HG03442 (cell line): ENCODE measurements at regions not wholly inside any gene's neighbourhood (a gene's known extent, or its start where the extent isn't known, plus 50 kb on each side); places are given as distances from the start of the nearest gene placed in this dataset.

Experiments used
- ATAC-seq: cut with Tn5 transposase; IDR thresholded peaks from one replicate; pipeline ENCODE4 v1.9.1; 2021; ENCODE audit warnings: mild to moderate bottlenecking, moderate library complexity; ENCODE audit not compliant: unreplicated experiment

DNA sequence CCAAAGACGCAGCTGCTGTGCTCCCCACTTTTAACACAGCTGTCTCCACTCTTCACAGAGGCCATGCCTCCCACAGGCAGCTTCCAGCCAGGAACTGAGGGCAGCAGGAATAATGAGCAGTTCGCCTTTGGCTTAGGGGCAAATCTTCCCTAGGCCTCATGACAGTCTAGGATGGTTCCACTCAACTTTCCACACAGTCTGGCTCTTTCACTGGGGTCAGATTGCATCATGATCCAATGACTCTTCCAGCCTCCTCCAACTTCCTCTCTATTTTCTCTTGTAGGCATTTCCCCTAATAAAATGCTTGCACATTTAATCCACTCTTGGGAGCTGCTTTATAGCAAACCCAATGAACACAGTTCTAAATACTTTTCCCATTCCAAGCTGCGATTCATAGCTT, 271.6 kb upstream of the ATP2B1 start:
- no peak for ATAC-seq

- no peak for ATAC-seq
These were observed 268.9 kb upstream of the ATP2B1 start for GRCh38 chr12:89977405-89978085.

DNA sequence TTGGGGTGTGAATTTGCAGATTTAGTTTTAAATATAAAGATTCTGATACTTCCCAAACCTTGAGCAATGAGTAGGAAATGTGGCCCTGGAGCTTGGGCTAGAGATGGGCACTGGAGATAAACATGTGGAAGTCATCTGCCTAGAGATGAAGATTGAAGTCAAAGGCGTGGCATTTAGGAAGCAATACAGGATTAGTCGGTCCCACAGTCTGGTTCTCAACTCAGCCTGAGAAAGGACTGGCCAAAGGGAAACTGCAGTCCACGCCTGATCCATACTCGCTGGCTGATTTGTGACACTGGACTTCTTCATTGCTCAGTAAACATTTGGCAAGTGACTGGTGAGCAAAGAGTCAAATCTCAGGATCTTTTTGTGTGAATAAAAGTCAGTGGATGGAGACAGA, 268.2 kb upstream of the ATP2B1 start:
- ATAC-seq = no peak

- no peak for ATAC-seq
These were observed 266.9 kb upstream of the ATP2B1 start for GRCh38 chr12:89975574-89975973.

DNA sequence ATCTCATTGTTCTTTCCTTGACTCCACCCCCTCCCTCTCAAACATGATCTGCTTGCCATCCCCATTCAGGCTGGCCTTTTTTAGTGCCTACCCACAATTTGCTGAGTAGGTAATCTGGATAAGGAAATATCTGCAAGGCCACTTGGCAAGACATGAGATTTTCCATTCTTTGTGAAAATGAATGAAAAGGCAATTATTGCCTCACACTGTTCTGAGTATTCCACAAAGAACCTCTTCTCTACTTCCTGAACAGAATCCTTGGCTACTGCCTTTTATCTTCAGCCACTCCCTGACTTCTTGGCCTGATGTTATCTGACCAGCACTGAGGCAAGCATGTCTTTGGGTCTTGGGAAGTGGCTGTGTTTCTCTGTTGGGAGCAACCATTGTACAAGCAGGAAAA, 263.2 kb upstream of the ATP2B1 start:
- no peak for ATAC-seq

DNA sequence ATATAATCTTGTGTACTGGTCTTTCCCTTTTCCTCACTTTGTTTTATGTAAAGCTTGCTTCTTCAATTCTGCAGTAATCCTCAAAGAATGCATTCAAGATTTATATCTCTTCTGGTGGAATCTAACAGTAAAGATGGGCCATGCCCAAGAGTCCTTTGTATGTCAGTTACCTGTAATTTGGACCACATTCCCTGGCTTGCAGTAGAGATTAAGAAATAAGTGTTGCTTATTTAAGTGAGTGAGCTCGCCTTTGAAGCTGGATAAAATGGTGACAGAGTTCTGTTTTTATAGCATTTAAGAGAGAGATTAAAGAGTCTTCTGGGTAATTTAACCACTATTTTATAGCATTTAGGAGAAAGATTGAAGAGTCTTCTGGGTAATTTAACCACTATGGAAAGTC, 262.1 kb upstream of the ATP2B1 start:
- ATAC-seq = no peak

DNA sequence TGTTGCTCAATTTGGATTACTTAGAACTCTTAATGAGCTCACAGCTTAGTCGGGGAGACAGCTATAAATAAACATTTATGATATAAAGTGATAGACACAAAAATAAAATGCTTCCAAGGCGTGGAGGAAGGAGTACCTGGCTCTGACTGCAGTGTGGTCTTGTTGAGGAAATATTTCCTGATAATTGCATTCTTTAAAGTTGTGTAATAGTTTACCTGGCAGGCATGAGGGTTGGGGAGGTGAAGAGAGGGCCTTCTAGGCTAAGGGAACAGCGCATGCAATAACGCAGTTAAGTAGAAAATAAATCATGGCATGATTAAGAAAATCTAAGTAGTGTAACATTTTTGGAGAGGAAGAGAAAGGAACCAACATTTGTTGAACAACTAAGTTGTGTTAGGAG, 260.5 kb upstream of the ATP2B1 start:
- ATAC-seq = no peak

DNA sequence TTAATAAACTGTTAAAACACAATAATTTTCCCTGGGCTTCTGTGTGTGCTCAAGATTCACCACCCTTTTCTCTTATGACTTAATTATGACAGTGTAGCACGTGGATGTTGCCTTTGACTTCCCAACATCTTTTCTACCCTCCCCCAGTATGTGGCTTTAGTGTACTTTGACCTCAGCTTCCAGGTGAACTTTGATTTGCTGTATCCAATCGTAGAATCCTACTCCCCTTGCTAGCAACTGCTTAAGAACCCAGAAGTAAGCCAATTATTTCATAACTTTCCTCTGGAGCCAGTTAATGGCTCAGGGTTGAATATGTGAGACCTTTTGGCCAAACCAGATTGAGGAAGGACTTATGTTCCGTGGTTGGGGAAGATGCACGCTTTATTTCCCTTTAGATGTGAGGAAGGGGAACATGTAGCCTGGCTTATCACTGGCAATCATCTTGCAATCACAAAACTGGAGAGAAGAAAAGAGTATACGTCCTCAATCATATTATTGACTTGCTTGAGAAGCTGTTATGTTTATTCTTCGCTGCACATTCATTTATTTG, 259.6 kb upstream of the ATP2B1 start:
- no peak for ATAC-seq

DNA sequence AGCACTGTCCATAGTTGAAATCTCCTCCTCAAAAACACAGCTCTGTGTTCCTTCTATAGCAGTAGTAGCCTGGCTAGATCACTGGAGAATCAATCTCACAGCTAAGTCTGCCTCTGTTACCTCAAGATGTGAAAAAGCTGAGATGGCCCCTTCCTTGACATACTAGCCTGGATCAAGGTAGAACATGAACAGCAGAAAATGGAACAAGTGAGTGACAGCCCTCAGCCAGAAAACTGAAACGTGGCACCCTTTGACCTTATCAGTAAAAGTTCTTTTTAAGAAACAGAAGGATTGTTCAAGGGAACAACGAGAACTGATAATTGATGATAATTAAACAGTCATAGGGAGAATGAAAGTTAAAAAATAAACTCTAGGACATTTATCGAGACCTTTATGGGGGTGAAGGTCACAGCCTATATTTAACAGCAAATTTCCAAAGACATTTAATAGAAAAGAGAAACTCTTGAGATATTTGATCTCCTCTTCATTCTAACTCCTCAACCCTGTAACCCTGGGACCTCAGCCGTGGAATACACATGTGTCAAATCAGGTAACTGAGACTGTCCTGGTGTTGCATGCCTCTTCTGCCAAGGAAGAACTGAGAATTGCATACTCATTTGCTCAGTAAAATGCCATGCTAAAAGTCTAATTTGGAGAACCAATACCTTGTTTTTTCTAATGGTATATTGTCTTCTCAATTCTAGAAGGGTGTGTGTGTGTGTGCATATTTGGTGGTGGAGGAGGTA, 258.0 kb upstream of the ATP2B1 start:
- ATAC-seq = no peak

DNA sequence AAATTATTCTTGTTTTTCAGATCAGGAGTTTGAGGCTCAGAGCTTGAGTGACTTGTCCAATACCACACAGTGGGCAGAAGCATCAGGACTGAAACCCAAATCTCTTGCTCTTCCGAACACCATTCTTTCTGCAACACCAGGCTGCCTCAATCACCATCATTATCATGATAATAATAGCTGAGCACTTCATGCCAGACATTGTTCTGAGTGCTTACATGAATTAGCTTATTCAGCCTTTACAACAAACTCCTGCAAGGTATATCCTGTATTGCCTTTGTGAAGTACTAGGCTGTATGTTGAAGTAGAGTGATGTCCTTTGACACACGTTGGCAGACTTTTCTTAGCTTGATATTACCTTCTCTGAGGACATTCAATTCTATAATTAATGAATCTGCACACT, 257.4 kb upstream of the ATP2B1 start:
- ATAC-seq = no peak

- no peak for ATAC-seq
These were observed 254.0 kb upstream of the ATP2B1 start for GRCh38 chr12:89962648-89963047.

- no peak for ATAC-seq
These were observed 252.2 kb upstream of the ATP2B1 start for GRCh38 chr12:89960607-89961394.

DNA sequence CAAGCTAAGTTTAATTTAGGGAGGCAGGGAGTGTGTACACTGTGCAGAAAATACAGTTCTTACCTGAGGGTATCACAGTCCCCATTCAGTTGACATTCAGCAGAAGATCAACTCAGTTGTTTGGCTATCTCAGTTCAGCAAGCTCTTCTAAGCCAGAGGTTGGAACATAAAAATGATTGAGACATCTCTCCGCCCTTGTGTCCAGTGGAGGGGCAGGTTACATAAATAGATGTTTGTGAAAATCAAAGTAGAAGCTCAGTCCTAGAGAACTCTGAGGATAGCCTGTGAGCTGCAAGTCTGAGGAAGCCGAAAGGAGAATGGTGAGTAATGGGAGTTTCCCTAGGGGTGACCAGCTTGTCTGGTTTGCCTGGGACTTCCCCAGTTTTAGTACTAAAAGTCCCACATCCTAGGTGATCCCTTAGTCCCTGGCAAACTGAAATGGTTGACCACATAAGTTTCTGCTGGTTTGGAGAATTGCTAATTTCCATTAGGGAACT, 251.4 kb upstream of the ATP2B1 start:
- peak; percentile 97 for ATAC-seq

GRCh38 chr12:89959179-89959578, 250.5 kb upstream of the ATP2B1 start:
- ATAC-seq = no peak

DNA sequence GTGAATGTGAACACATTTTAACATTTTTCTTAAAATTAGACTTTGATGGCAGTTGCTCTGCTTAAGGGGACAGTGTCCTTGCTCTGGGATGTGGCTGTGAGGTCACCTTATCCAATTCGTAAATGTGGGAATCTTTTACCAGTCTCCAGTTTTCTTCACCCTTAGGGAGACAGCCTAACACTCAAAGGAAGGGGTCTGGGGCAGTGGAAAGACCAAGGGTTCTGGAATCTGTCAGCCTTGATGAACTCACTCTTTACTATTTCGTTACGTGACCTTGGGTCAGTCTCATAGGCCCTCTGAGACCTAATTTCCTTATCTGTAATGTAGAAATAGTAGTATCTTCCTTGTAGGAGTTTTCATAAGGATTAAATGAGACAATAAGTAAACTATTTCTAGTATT, 245.6 kb upstream of the ATP2B1 start:
- no peak for ATAC-seq

GRCh38 chr12:89951694-89952060, 243.0 kb upstream of the ATP2B1 start:
- no peak for ATAC-seq

DNA sequence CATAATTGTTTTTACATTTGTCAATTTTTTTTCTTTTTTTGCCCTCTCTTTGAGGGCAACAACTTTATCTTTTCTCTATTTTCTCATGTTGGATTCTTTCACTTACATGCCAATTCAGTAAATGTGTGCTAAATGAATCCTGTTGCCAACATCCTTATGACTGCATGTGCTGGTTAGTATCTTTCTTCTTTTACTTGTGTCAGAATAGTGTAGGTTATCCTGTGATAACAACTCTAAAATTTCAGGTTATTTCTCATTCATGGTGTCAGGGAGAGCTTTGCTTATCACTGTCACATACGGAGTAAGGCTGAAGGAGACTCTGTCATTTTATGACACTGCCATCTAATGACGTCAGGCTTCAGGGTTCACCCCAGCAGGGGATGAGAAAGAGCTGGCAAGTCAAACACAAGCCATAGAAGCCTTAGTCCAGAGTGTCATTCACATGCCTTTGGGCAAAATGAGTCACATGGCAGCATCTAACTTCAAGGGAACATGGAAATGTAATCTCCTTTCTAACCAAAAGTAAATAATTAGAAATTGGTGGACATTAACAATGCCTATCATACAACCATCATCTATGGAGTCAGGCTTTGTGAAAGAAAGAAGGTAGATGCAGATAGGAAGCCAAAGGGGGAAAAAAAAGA, 242.5 kb upstream of the ATP2B1 start:
- no peak for ATAC-seq

DNA sequence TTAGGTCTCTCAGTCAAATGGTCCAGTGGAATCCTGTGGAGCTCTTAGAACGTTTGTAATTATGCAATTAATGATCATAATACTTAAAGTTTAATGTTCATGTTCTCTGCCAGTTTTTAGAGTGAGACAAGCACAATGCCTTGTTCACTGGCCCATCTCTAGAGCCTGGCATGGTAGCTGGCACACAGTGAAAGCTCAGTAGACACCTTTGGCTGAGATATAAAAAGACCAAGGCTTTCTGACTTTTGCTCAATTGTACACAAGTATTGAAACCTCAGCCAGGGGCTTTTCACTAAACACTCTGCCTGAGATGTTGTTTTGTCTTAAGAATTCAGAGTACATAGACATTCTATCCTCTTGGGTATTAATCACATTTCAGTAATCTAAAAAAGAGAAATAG, 241.8 kb upstream of the ATP2B1 start:
- peak; percentile 40 for ATAC-seq

DNA sequence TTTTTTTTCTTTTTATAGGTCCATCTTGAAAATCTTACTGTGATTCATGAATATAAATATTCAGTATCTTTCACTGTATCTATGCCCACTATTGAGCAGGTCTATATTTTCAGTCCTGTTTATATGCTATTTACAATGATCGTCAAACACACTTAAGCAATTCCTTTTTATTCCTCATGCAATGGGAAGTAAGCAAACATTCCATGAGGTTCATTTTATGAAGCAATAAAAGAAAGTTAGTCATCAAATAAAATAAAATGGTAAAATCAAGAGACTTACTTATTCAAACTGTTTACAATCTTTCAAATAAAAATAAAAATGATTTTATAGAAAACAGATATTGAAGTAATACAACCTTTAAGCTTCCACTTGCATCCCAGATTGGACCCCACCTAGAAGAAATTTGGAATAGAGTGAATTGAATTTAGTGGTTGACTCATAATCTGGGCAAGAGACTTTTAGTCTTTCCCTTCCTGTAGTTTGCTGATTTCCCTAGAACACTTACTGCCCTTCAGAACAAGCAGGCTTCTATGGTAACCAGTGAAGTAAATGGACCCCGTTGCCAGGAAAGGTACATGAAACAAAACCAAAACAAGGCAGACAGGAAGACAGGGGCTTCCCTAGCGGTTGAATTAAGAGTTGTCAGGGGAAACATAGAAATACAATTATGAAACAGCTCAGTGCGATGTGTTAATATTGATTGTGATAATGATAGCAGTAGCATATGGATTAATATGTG, 241.0 kb upstream of the ATP2B1 start:
- peak; percentile 88 for ATAC-seq
